COLO668 (cell line): ENCODE measurements at regions not wholly inside any gene's neighbourhood (a gene's known extent, or its start where the extent isn't known, plus 50 kb on each side); places are given as distances from the start of the nearest gene placed in this dataset.

Experiments used
- DNase-seq: peaks from one replicate; lab custom pipeline; 2025; ENCODE audit not compliant: unreplicated experiment; lab: John Stamatoyannopoulos, UW

- DNase-seq: no peak
Measured at GRCh38 chr13:85665286-85665685, 133.9 kb downstream of the SLITRK6 start.

GRCh38 chr13:85663856-85664255, 135.4 kb downstream of the SLITRK6 start:
- no peak for DNase-seq

- no peak for DNase-seq
Measured at GRCh38 chr13:85662186-85662585, 137.0 kb downstream of the SLITRK6 start.

- no peak for DNase-seq
Measured at GRCh38 chr13:85661675-85662074, 137.5 kb downstream of the SLITRK6 start.

GRCh38 chr13:85659493-85659892, 139.7 kb downstream of the SLITRK6 start:
- DNase-seq: no peak

GRCh38 chr13:85657942-85658341, 141.3 kb downstream of the SLITRK6 start:
- DNase-seq: no peak

- no peak for DNase-seq
Measured at GRCh38 chr13:85655040-85655439, 144.2 kb downstream of the SLITRK6 start.

GRCh38 chr13:85654227-85654626, 145.0 kb downstream of the SLITRK6 start:
- DNase-seq: no peak

- no peak for DNase-seq
Measured at GRCh38 chr13:85653681-85654080, 145.5 kb downstream of the SLITRK6 start.

GRCh38 chr13:85652491-85652890, 146.7 kb downstream of the SLITRK6 start:
- DNase-seq: no peak

- DNase-seq: no peak
Measured at GRCh38 chr13:85651440-85651839, 147.8 kb downstream of the SLITRK6 start.

- no peak for DNase-seq
Measured at GRCh38 chr13:85650613-85651012, 148.6 kb downstream of the SLITRK6 start.

- DNase-seq: no peak
Measured at GRCh38 chr13:85640727-85641126, 158.5 kb downstream of the SLITRK6 start.

GRCh38 chr13:85638815-85639393, 160.3 kb downstream of the SLITRK6 start:
- no peak for DNase-seq

GRCh38 chr13:85638265-85638664, 161.0 kb downstream of the SLITRK6 start:
- no peak for DNase-seq

GRCh38 chr13:85632526-85633195, 166.6 kb downstream of the SLITRK6 start:
- DNase-seq: no peak

GRCh38 chr13:85631801-85632200, 167.4 kb downstream of the SLITRK6 start:
- DNase-seq: no peak

GRCh38 chr13:85626603-85627002, 172.6 kb downstream of the SLITRK6 start:
- no peak for DNase-seq

GRCh38 chr13:85619321-85619720, 179.9 kb downstream of the SLITRK6 start:
- DNase-seq: no peak

- no peak for DNase-seq
Measured at GRCh38 chr13:85618521-85618920, 180.7 kb downstream of the SLITRK6 start.

- no peak for DNase-seq
Measured at GRCh38 chr13:85616275-85616674, 182.9 kb downstream of the SLITRK6 start.

GRCh38 chr13:85615031-85615430, 184.2 kb downstream of the SLITRK6 start:
- DNase-seq: no peak

- no peak for DNase-seq
Measured at GRCh38 chr13:85610024-85610423, 189.2 kb downstream of the SLITRK6 start.
